ENCODE measurements at regions not wholly inside any gene's neighbourhood (a gene's known extent, or its start where the extent isn't known, plus 50 kb on each side); places are given as distances from the start of the nearest gene placed in this dataset.
A peak's percentile ranks its signal among the peaks of the same experiment; 100 is the strongest.
"Not testable (repeated sequence)": the region's sequence is repeated elsewhere in the genome, so short reads cannot be mapped to it uniquely, and the experiment has no call there.

- DNase-seq = no peak
- in situ Hi-C loops (cut with HindIII; ENCODE audit: low pct_ligation_motif_present, low pct_unique_long_range_greater_than_20kb, low sequenced_read_pairs) = no loop called here
Observed at GRCh38 chr20:48535556-48535955, 292.2 kb downstream of the PREX1 start.

GRCh38 chr20:48532028-48532427 lies 295.8 kb downstream of the PREX1 start:
- no peak for DNase-seq

GRCh38 chr20:48531505-48531904 lies 296.3 kb downstream of the PREX1 start:
- DNase-seq = no peak
- in situ Hi-C loops (cut with HindIII; ENCODE audit: low pct_ligation_motif_present, low pct_unique_long_range_greater_than_20kb, low sequenced_read_pairs) = no loop called here

More at GRCh38 chr20:48532028-48532427, 295.8 kb downstream of the PREX1 start:
- in situ Hi-C loops (cut with HindIII; ENCODE audit: low pct_ligation_motif_present, low pct_unique_long_range_greater_than_20kb, low sequenced_read_pairs) = no loop called here

GRCh38 chr20:48530957-48531356 lies 296.8 kb downstream of the PREX1 start:
- DNase-seq = peak; percentile 78
- in situ Hi-C loops (cut with HindIII; ENCODE audit: low pct_ligation_motif_present, low pct_unique_long_range_greater_than_20kb, low sequenced_read_pairs) = no loop called here

- no peak for DNase-seq
- in situ Hi-C loops (cut with HindIII; ENCODE audit: low pct_ligation_motif_present, low pct_unique_long_range_greater_than_20kb, low sequenced_read_pairs) = no loop called here
Observed at GRCh38 chr20:48528346-48528745, 299.5 kb downstream of the PREX1 start.

GRCh38 chr20:48527771-48528170 lies 300.0 kb downstream of the PREX1 start:
- DNase-seq = no peak
- in situ Hi-C loops (cut with HindIII; ENCODE audit: low pct_ligation_motif_present, low pct_unique_long_range_greater_than_20kb, low sequenced_read_pairs) = no loop called here

- DNase-seq = no peak
- in situ Hi-C loops (cut with HindIII; ENCODE audit: low pct_ligation_motif_present, low pct_unique_long_range_greater_than_20kb, low sequenced_read_pairs) = no loop called here
Observed at GRCh38 chr20:48526936-48527335, 300.9 kb downstream of the PREX1 start.

- DNase-seq = no peak
- in situ Hi-C loops (cut with HindIII; ENCODE audit: low pct_ligation_motif_present, low pct_unique_long_range_greater_than_20kb, low sequenced_read_pairs) = no loop called here
Observed at GRCh38 chr20:48525400-48525799, 302.4 kb downstream of the PREX1 start.

- DNase-seq = no peak
Observed at GRCh38 chr20:48524582-48524981, 303.2 kb downstream of the PREX1 start.

GRCh38 chr20:48523191-48523995 lies 304.4 kb downstream of the PREX1 start:
- in situ Hi-C loops (cut with HindIII; ENCODE audit: low pct_ligation_motif_present, low pct_unique_long_range_greater_than_20kb, low sequenced_read_pairs) = no loop called here
- DNase-seq = peak; percentile 73

More at GRCh38 chr20:48524582-48524981, 303.2 kb downstream of the PREX1 start:
- in situ Hi-C loops (cut with HindIII; ENCODE audit: low pct_ligation_motif_present, low pct_unique_long_range_greater_than_20kb, low sequenced_read_pairs) = no loop called here

- no peak for DNase-seq
- in situ Hi-C loops (cut with HindIII; ENCODE audit: low pct_ligation_motif_present, low pct_unique_long_range_greater_than_20kb, low sequenced_read_pairs) = no loop called here
Observed at GRCh38 chr20:48521121-48521520, 306.7 kb downstream of the PREX1 start.

- DNase-seq; in situ Hi-C loops (cut with HindIII; ENCODE audit: low pct_ligation_motif_present, low pct_unique_long_range_greater_than_20kb, low sequenced_read_pairs): not testable (repeated sequence)
Observed at GRCh38 chr20:48516196-48516595, 311.6 kb downstream of the PREX1 start.

- in situ Hi-C loops (cut with HindIII; ENCODE audit: low pct_ligation_motif_present, low pct_unique_long_range_greater_than_20kb, low sequenced_read_pairs) = not testable (repeated sequence)
Observed at GRCh38 chr20:48514577-48514976, 313.2 kb downstream of the PREX1 start.

GRCh38 chr20:48512539-48512938 lies 315.3 kb downstream of the PREX1 start:
- in situ Hi-C loops (cut with HindIII; ENCODE audit: low pct_ligation_motif_present, low pct_unique_long_range_greater_than_20kb, low sequenced_read_pairs); DNase-seq: not testable (repeated sequence)

More at GRCh38 chr20:48514577-48514976, 313.2 kb downstream of the PREX1 start:
- not testable (repeated sequence) for DNase-seq

- in situ Hi-C loops (cut with HindIII; ENCODE audit: low pct_ligation_motif_present, low pct_unique_long_range_greater_than_20kb, low sequenced_read_pairs); DNase-seq: not testable (repeated sequence)
Observed at GRCh38 chr20:48505066-48505465, 322.7 kb downstream of the PREX1 start.

- in situ Hi-C loops (cut with HindIII; ENCODE audit: low pct_ligation_motif_present, low pct_unique_long_range_greater_than_20kb, low sequenced_read_pairs) = no loop called here
- no peak for DNase-seq
Observed at GRCh38 chr20:48503166-48503815, 324.5 kb downstream of the PREX1 start.

GRCh38 chr20:48502758-48503157 lies 325.0 kb downstream of the PREX1 start:
- DNase-seq = no peak

GRCh38 chr20:48502016-48502415 lies 325.8 kb downstream of the PREX1 start:
- in situ Hi-C loops (cut with HindIII; ENCODE audit: low pct_ligation_motif_present, low pct_unique_long_range_greater_than_20kb, low sequenced_read_pairs) = no loop called here
- no peak for DNase-seq

More at GRCh38 chr20:48502758-48503157, 325.0 kb downstream of the PREX1 start:
- in situ Hi-C loops (cut with HindIII; ENCODE audit: low pct_ligation_motif_present, low pct_unique_long_range_greater_than_20kb, low sequenced_read_pairs) = no loop called here

- DNase-seq; in situ Hi-C loops (cut with HindIII; ENCODE audit: low pct_ligation_motif_present, low pct_unique_long_range_greater_than_20kb, low sequenced_read_pairs): not testable (repeated sequence)
Observed at GRCh38 chr20:48500900-48501299, 326.9 kb downstream of the PREX1 start.

GRCh38 chr20:48498939-48499338 lies 328.9 kb downstream of the PREX1 start:
- DNase-seq; in situ Hi-C loops (cut with HindIII; ENCODE audit: low pct_ligation_motif_present, low pct_unique_long_range_greater_than_20kb, low sequenced_read_pairs): not testable (repeated sequence)
